Loucy (cell line): ENCODE measurements at regions not wholly inside any gene's neighbourhood (a gene's known extent, or its start where the extent isn't known, plus 50 kb on each side); places are given as distances from the start of the nearest gene placed in this dataset.

Experiments
- EZH2phosphoT487 ChIP-seq: fragments of 200-600 bp; IDR thresholded peaks from 2 replicates; pipeline ENCODE4 v1.6.1; 2018; ENCODE audit warnings: antibody characterized with exemption, mild to moderate bottlenecking, moderate library complexity, borderline replicate concordance
- TF ChIP-seq, protein P1 (sequence below): fragments of 200-600 bp; sonication (generic); conservative IDR thresholded peaks from 2 replicates; pipeline ENCODE4 v1.5.1; 2014; ENCODE audit warnings: mild to moderate bottlenecking, antibody characterized with exemption, low read length

DNA sequence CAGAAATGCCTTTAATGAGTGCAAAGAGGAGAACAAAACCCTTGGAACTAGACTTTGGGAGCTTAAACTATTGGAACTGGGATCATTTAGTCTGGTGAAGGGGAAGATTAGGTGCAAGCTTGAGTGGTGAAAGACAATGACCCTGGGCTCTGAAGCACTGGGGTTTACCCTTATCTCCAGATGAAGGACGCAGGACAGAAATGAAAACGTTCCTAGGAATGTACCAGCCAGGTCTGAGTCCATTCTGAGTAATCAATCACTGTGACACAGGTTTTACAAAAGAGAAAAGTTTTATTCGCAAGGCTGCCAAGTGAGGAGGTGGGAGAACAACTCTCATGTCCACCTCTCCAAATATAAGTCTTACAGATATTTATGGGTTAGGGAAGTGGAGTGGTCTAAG lies 249.1 kb downstream of the LRIG3 start:
- TF ChIP-seq, protein P1, sequence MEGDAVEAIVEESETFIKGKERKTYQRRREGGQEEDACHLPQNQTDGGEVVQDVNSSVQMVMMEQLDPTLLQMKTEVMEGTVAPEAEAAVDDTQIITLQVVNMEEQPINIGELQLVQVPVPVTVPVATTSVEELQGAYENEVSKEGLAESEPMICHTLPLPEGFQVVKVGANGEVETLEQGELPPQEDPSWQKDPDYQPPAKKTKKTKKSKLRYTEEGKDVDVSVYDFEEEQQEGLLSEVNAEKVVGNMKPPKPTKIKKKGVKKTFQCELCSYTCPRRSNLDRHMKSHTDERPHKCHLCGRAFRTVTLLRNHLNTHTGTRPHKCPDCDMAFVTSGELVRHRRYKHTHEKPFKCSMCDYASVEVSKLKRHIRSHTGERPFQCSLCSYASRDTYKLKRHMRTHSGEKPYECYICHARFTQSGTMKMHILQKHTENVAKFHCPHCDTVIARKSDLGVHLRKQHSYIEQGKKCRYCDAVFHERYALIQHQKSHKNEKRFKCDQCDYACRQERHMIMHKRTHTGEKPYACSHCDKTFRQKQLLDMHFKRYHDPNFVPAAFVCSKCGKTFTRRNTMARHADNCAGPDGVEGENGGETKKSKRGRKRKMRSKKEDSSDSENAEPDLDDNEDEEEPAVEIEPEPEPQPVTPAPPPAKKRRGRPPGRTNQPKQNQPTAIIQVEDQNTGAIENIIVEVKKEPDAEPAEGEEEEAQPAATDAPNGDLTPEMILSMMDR = no peak
- no peak for TF ChIP-seq EZH2phosphoT487
